Body of pancreas (tissue), 4 donors: ENCODE measurements at regions not wholly inside any gene's neighbourhood (a gene's known extent, or its start where the extent isn't known, plus 50 kb on each side); places are given as distances from the start of the nearest gene placed in this dataset.

ENCODE experiments used
- ATAC-seq: fragments of 150-250 bp; one replicate; pipeline ENCODE4 v1.9.1; 2016
- DNase-seq, 4 donors: peaks; one replicate each; pipeline ENCODE4 v3.0.0-alpha.2; 2019
- H3K27ac ChIP-seq, 4 donors: fragments of 200-600 bp; sonication (generic); 1 replicate in 3 of 4; 2 replicates in 1 of 4; pipeline versions ENCODE4 v1.5.1 to v1.6.1; 2016 to 2019; ENCODE audit warnings: mild to moderate bottlenecking in 1 of 4, mixed read lengths in 1 of 4, moderate library complexity in 1 of 4
- H3K27me3 ChIP-seq, 2 donors: fragments of 200-600 bp; sonication (generic); one replicate each; pipeline ENCODE4 v1.6.0; 2016; ENCODE audit warnings: mild to moderate bottlenecking in 1 of 2
- H3K36me3 ChIP-seq, 2 donors: fragments of 200-600 bp; sonication (generic); replicated peaks in 1 of 2; 2 replicates each; pipeline ENCODE4 v1.5.1; 2016; ENCODE audit warnings: low read depth in 2 of 2; ENCODE audit not compliant: insufficient read depth in 1 of 2
- H3K4me1 ChIP-seq: fragments of 200-600 bp; sonication (generic); one replicate; pipeline ENCODE4 v1.6.0; 2016
- H3K4me3 ChIP-seq, 2 donors: fragments of 200-600 bp; sonication (generic); 1 replicate in 1 of 2; 2 replicates in 1 of 2; pipeline ENCODE4 v1.5.1; 2016 to 2019
- H3K9me3 ChIP-seq, 3 donors: fragments of 200-600 bp; sonication (generic); 1 replicate in 2 of 3; 2 replicates in 1 of 3; pipeline ENCODE4 v1.5.1; 2016
- CTCF ChIP-seq, 7 experiments: fragments of 450-650 bp in 4 of 7; fragments of 200-600 bp in 3 of 7; sonication (generic) in 3 of 7; IDR thresholded peaks; one replicate each; pipeline ENCODE4 v1.5.1; 2016 to 2019; ENCODE audit warnings: antibody characterized with exemption in 7 of 7
- POLR2A ChIP-seq, 3 donors: fragments of 450-650 bp; IDR thresholded peaks; one replicate each; pipeline ENCODE4 v1.6.1; 2016; ENCODE audit warnings: antibody characterized with exemption in 3 of 3, mild to moderate bottlenecking in 2 of 3
- WGBS, 2 donors: methylation state at CpG; one replicate each; pipeline ENCODE4 v1.1.5; 2017; 5-methylcytosine and 5-hydroxymethylcytosine counted together
- intact Hi-C: fragments of 100-400 bp; cut with DNase I; formaldehyde crosslinking; loops from one replicate; pipeline ENCODE4 v1.15.1; 2023

- DNase-seq: no peak
- no peak for TF ChIP-seq CTCF (IDR thresholded peaks at IDR 0.05)
- TF ChIP-seq POLR2A (IDR thresholded peaks at IDR 0.05): no peak
- ATAC-seq: no peak
- Histone ChIP-seq H3K27ac (no peak overlapping the region), H3K36me3 (no peaks in the 10 kb centered on the region), H3K9me3 (no peaks in the 10 kb centered on the region), H3K4me1 (peaks cover 7% of the 10 kb centered on the region), H3K4me3 (no peak overlapping the region), H3K27me3 (no peaks in the 10 kb centered on the region)
- intact Hi-C loops: no loop called here
- WGBS, 2 donors: 88 to 94% methylated on average over 2 of the region's 2 CpGs
Observed at GRCh38 chr1:115453666-115454065, 115.6 kb upstream of the NGF start.

GRCh38 chr1:115452600-115453329, 114.7 kb upstream of the NGF start:
- DNase-seq (no peak), ATAC-seq (no peak)
- H3K36me3 ChIP-seq: no peaks in the 10 kb centered on the region
- H3K9me3 ChIP-seq: no peaks in the 10 kb centered on the region
- 86 to 90% methylated on average over 6 of the region's 6 CpGs for WGBS, 2 donors
- TF ChIP-seq CTCF (IDR thresholded peaks at IDR 0.05) (no peak), POLR2A (IDR thresholded peaks at IDR 0.05) (no peak)
- H3K27me3 ChIP-seq: no peaks in the 10 kb centered on the region
- H3K27ac ChIP-seq: no peak overlapping the region
- intact Hi-C loops: no loop called here
- no peak overlapping the region for H3K4me3 ChIP-seq
- H3K4me1 ChIP-seq: peaks cover 15% of the 10 kb centered on the region

- Histone ChIP-seq H3K27ac (no peak overlapping the region), H3K36me3 (no peaks in the 10 kb centered on the region), H3K4me3 (no peak overlapping the region), H3K4me1 (peaks cover 11% of the 10 kb centered on the region), H3K27me3 (no peaks in the 10 kb centered on the region), H3K9me3 (no peaks in the 10 kb centered on the region)
- intact Hi-C loops: no loop called here
- WGBS, 2 donors: 51 to 65% methylated on average over 6 of the region's 6 CpGs
- no peak for ATAC-seq
- no peak for DNase-seq
- TF ChIP-seq POLR2A (IDR thresholded peaks at IDR 0.05): no peak
- no peak for TF ChIP-seq CTCF (IDR thresholded peaks at IDR 0.05)
Observed at GRCh38 chr1:115450501-115451040, 112.5 kb upstream of the NGF start.

- WGBS, 2 donors: 49 to 59% methylated on average over 5 of the region's 5 CpGs
- no peak for TF ChIP-seq CTCF (IDR thresholded peaks at IDR 0.05)
- Histone ChIP-seq H3K9me3 (no peaks in the 10 kb centered on the region), H3K4me3 (no peak overlapping the region), H3K27ac (no peak overlapping the region), H3K4me1 (peaks cover 11% of the 10 kb centered on the region), H3K27me3 (no peaks in the 10 kb centered on the region), H3K36me3 (no peaks in the 10 kb centered on the region)
- intact Hi-C loops: no loop called here
- DNase-seq (no peak), ATAC-seq (no peak)
Observed at GRCh38 chr1:115448282-115449044, 110.4 kb upstream of the NGF start.
